ENCODE measurements at regions not wholly inside any gene's neighbourhood (a gene's known extent, or its start where the extent isn't known, plus 50 kb on each side); places are given as distances from the start of the nearest gene placed in this dataset.

DNA sequence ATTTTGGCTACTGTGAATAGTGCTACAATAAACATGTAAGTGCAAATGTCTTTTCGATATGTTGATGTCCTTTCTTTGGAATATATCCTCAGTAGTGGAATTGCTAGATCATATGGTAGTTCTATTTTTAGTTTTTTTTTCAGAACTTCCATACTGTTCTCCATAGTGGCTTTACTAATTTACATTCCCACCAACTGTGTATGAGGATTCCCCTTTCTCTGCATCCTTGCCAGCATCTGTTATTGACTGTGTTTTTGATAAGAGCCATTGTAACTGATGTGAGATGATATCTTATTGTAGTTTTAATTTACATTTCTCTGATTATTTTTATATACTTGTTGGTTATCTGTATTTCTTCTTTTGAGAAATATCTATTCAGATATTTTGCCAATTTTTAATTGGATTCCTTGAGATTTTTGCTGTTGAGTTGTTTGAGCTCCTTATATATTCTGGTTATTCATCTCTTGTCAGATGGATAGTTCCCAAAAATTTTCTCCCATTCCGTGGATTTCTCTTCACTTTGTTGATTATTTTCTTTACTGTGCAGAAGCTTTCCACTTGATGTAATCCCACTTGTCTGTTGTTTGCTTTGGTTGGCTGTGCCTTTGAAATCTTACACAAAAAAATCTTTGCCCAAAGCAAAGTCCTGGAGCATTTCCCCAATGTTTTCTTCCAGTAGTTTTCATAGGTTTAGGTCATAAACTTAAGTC, 532.3 kb downstream of the PID1 start:
- in situ Hi-C loops (cut with HindIII; ENCODE audit: low pct_ligation_motif_present, low pct_unique_long_range_greater_than_20kb, low sequenced_read_pairs): no loop called here
- DNase-seq: no peak

GRCh38 chr2:228735697-228736096, 535.4 kb downstream of the PID1 start:
- no peak for DNase-seq
- in situ Hi-C loops (cut with HindIII; ENCODE audit: low pct_ligation_motif_present, low pct_unique_long_range_greater_than_20kb, low sequenced_read_pairs): no loop called here

- peak; percentile 79 for DNase-seq
- in situ Hi-C loops (cut with HindIII; ENCODE audit: low pct_ligation_motif_present, low pct_unique_long_range_greater_than_20kb, low sequenced_read_pairs): no loop called here
Measured at GRCh38 chr2:228731517-228731916, 539.6 kb downstream of the PID1 start.

- DNase-seq: no peak
Measured at GRCh38 chr2:228728961-228729360, 542.1 kb downstream of the PID1 start.

DNA sequence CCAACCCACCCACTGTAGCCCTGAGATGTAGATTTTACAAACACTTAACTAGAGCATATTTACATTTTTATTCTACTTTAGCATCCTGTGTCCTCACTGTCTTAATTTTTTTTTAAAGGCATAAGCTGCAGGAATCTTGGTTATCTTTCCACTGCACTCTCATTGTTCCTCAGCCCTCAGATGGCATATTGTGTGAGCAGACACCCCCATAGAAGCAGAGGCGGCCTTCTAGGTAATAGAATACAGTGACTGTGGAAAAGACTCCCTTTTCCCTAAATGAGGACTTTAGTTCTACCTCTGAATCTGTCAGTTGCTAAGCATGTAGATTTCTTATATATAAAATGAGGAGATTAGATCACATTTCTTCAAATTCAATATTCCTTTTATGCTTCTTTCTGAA, 543.5 kb upstream of the SPHKAP start:
- in situ Hi-C loops (cut with HindIII; ENCODE audit: low pct_ligation_motif_present, low pct_unique_long_range_greater_than_20kb, low sequenced_read_pairs): no loop called here
- no peak for DNase-seq

More at GRCh38 chr2:228728961-228729360, 542.1 kb downstream of the PID1 start:
- in situ Hi-C loops (cut with HindIII; ENCODE audit: low pct_ligation_motif_present, low pct_unique_long_range_greater_than_20kb, low sequenced_read_pairs): no loop called here

DNA sequence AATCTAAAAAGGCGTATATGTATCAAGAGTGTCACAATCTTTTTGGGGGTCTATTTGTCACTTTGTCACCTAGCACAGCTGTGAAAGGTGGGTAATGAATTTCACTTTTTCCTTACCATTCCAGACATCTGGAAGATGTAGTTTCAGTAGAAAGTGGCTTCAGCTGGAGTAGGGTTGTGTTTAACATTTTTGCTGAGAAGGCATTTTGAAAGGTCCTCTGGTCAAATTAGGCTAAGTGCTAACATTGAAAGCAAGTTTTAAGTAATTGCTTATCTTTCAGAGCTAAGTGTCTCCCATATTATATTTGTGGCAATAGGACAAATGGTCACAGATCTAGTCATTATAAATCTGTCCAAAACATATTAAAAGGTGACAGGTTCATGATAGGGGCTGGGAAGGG, 542.1 kb upstream of the SPHKAP start:
- no peak for DNase-seq
- in situ Hi-C loops (cut with HindIII; ENCODE audit: low pct_ligation_motif_present, low pct_unique_long_range_greater_than_20kb, low sequenced_read_pairs): no loop called here

DNA sequence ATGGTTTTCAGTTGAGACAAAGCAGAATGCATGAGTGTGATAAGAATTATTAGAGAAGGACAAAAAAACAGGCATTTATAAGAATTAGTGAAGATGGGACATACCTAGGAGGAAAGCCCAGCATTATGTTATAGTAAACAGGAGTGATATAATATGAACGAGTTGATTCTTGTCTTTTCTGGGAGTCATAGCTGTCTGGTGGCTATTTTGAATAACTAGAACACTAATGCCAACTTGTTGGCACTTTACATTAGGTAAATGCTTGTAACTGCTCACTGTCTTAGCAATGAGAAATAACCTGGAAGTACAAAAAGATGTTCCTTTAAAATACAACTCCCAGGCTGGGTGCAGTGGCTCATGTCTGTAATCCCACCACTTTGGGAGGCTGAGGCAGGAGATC, 540.8 kb upstream of the SPHKAP start:
- no peak for DNase-seq
- in situ Hi-C loops (cut with HindIII; ENCODE audit: low pct_ligation_motif_present, low pct_unique_long_range_greater_than_20kb, low sequenced_read_pairs): no loop called here

DNA sequence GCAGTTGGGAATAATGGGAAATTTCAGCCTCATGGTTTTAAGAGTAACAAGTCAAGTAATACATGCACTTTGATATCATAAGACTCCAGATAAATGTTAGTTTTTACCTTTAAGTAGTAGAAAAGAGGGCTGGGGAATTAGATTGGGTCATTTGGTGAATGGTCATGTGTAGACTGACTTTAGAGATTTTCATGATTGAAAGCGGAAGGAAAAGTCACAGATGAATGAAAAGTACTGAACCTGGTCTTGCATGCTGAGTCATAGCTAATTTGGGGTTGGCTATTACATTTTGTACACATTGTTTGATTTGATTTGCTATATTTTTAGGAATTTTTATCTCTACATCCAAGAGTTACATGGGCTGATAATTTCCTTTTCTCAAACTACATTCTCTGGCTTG, 539.4 kb upstream of the SPHKAP start:
- DNase-seq: no peak
- in situ Hi-C loops (cut with HindIII; ENCODE audit: low pct_ligation_motif_present, low pct_unique_long_range_greater_than_20kb, low sequenced_read_pairs): no loop called here

DNA sequence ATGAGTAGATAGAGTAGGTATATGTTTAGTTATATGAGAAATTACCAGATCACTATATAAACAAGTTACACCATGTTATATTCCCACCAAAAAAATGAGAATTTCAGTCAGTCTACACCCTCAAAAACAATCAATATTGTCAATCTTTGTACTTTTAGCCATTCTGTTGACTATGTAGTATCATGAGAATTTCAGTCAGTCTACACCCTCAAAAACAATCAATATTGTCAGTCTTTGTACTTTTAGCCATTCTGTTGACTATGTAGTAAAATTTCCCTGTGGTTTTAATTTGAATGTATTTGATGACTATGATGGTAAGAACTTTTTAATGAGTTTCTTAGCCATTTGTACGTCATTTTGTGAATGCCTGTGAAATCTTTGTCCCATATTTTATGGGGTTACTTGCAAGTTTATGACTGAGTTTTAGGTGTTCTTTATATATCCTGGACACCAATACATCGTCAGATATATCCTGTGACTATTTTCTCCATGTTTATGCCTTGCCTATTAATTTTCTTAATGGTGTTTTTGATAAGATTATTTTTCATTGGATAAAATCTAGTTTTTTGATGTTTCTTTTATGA, 528.4 kb upstream of the SPHKAP start:
- in situ Hi-C loops (cut with HindIII; ENCODE audit: low pct_ligation_motif_present, low pct_unique_long_range_greater_than_20kb, low sequenced_read_pairs): no loop called here

GRCh38 chr2:228707846-228708245, 526.4 kb upstream of the SPHKAP start:
- no peak for DNase-seq
- in situ Hi-C loops (cut with HindIII; ENCODE audit: low pct_ligation_motif_present, low pct_unique_long_range_greater_than_20kb, low sequenced_read_pairs): no loop called here

More for the DNA sequence above, 528.4 kb upstream of the SPHKAP start:
- DNase-seq: no peak

- in situ Hi-C loops (cut with HindIII; ENCODE audit: low pct_ligation_motif_present, low pct_unique_long_range_greater_than_20kb, low sequenced_read_pairs): no loop called here
- DNase-seq: no peak
Measured at GRCh38 chr2:228705318-228705717, 523.8 kb upstream of the SPHKAP start.

- in situ Hi-C loops (cut with HindIII; ENCODE audit: low pct_ligation_motif_present, low pct_unique_long_range_greater_than_20kb, low sequenced_read_pairs): no loop called here
- no peak for DNase-seq
Measured at GRCh38 chr2:228703152-228703551, 521.7 kb upstream of the SPHKAP start.

DNA sequence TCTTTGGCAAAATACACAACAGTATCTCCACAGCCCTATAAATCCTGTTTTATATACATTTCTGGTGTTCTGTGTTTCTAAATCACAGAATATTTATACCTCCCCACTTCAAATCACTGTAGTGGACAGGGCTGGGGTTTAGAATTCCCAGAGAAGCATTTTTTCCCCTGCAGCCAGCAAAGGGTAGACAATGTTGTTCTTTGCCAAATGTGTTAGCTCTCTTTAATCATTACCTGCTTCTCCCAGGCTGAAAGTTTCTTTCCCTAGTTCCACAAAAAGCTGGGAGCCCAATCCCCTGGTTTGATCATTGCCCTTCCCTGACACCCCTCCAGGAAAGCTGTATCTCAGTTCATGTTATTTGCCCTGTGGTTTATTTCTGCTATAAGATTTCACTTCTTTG, 520.0 kb upstream of the SPHKAP start:
- no peak for DNase-seq
- in situ Hi-C loops (cut with HindIII; ENCODE audit: low pct_ligation_motif_present, low pct_unique_long_range_greater_than_20kb, low sequenced_read_pairs): no loop called here

DNA sequence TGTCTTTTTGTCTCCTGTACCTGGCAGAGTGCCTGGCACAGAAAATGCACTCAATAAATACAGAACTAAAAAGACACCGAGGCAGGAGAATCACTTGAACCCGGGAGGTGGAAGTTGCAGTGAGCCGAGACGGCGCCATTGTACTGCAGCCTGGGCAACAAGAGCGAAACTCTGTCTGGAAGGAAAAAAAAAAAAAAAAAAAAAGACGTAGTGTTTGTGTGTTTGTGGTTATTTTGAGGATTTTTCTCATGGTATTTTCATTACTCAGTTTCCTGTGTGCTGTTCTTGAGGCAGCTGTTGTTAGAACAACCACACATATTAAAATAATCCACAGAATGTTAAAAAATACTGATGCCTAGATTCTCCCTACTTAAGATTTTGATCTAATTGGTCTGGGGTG, 519.2 kb upstream of the SPHKAP start:
- in situ Hi-C loops (cut with HindIII; ENCODE audit: low pct_ligation_motif_present, low pct_unique_long_range_greater_than_20kb, low sequenced_read_pairs): no loop called here
- peak; percentile 18 for DNase-seq

DNA sequence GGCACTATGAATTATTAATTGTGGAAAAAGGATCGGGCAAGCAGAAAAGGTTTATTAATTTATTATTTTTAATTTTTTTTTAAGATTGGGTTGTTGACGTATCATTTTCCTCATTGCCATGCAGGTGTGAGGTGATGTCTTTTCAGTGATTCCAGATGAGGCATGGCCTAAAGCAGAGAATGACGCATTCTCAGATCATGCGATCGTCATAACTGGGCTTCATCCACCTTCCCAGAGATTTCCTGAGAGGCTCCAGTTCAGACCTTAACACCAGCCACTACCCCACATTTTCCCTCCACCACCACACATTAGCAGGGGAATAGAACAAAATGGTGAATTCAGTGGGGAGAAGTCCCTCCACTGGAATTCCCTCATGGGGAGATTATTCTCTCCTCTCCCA, 518.4 kb upstream of the SPHKAP start:
- no peak for DNase-seq
- in situ Hi-C loops (cut with HindIII; ENCODE audit: low pct_ligation_motif_present, low pct_unique_long_range_greater_than_20kb, low sequenced_read_pairs): no loop called here

DNA sequence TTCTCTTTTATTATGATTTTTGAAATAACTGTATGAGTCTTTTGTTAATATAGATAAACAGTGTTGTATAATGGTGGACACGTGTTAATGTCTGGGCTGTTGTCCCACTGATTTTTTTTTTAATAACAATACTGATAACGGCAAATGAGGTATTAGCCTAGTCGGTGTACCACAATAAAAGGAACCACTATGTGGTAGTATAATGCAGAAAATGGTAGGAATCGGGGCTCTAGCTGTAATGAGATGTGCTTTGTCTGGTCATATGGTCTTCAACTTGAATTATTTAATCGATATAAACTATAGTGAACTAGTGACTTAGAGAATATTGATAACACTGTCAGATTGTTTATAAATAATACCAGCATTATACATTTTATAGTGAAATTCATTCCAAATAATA, 517.9 kb upstream of the SPHKAP start:
- DNase-seq: no peak
- in situ Hi-C loops (cut with HindIII; ENCODE audit: low pct_ligation_motif_present, low pct_unique_long_range_greater_than_20kb, low sequenced_read_pairs): no loop called here

GRCh38 chr2:228698963-228699362, 517.5 kb upstream of the SPHKAP start:
- in situ Hi-C loops (cut with HindIII; ENCODE audit: low pct_ligation_motif_present, low pct_unique_long_range_greater_than_20kb, low sequenced_read_pairs): no loop called here
- DNase-seq: no peak

GRCh38 chr2:228697456-228697855, 516.0 kb upstream of the SPHKAP start:
- in situ Hi-C loops (cut with HindIII; ENCODE audit: low pct_ligation_motif_present, low pct_unique_long_range_greater_than_20kb, low sequenced_read_pairs): no loop called here

GRCh38 chr2:228690681-228691080, 509.2 kb upstream of the SPHKAP start:
- no peak for DNase-seq
- in situ Hi-C loops (cut with HindIII; ENCODE audit: low pct_ligation_motif_present, low pct_unique_long_range_greater_than_20kb, low sequenced_read_pairs): no loop called here

More at GRCh38 chr2:228697456-228697855, 516.0 kb upstream of the SPHKAP start:
- DNase-seq: no peak

GRCh38 chr2:228689053-228689452, 507.6 kb upstream of the SPHKAP start:
- in situ Hi-C loops (cut with HindIII; ENCODE audit: low pct_ligation_motif_present, low pct_unique_long_range_greater_than_20kb, low sequenced_read_pairs): no loop called here
- DNase-seq: peak; percentile 24
